ENCODE measurements at regions not wholly inside any gene's neighbourhood (a gene's known extent, or its start where the extent isn't known, plus 50 kb on each side); places are given as distances from the start of the nearest gene placed in this dataset.

DNA sequence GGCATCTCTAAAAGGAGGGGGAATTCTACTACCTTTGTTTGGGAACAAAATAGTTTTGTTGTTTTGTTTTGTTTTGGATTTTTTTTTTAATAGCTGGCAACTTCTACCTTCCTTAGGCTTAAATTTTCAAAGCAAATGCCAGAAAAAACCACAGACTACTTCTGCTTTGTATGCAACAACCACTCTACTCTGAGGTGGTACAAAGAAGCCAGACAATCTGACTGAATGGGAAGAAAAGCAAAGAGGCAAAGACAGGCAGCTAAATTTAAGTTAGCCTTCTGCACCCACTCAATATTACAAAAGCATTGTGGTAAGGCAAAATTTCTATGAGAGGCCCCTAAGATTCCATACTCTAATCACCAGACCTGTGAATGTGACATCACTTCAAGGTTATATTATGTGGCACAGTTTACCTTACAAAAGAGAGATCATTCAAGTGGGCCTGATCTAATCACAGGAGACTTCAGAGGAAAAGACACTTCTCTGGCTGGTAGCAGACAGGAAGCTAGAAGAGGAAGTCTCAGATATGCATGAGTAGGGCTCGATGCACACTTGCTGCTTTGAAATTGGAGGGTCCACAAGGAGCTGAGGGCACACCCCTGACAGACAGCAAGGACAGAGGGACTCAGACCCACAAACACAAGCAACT is 566.6 kb downstream of the RPS29 start:
- in situ Hi-C loops (cut with MboI; ENCODE audit: low sequenced_read_pairs in 4 of 4) (no loop called here), intact Hi-C loops (cut with DNase I; ENCODE audit: low total_unique reads) (loop anchor here (10.0 kb wide), 1 partner anchor 135 kb away; no protein-coding TSS in a partner anchor)
- Histone ChIP-seq H3K4me3 (no peak overlapping the region), H3K9me3 (no peaks in the 10 kb centered on the region), H3K27me3 (no peaks in the 10 kb centered on the region), H3K27ac (no peak overlapping the region), H3K36me3 (no peaks in the 10 kb centered on the region), H3K4me1 (no peaks in the 10 kb centered on the region)
- TF ChIP-seq POLR2A (IDR thresholded peaks at IDR 0.05) = no peak
- TF ChIP-seq CTCF (IDR thresholded peaks at IDR 0.05 in 4 of 5, conservative IDR thresholded peaks at IDR 0.05 in 1 of 5) = no peak
- no peak for DNase-seq
- no peak for ATAC-seq

DNA sequence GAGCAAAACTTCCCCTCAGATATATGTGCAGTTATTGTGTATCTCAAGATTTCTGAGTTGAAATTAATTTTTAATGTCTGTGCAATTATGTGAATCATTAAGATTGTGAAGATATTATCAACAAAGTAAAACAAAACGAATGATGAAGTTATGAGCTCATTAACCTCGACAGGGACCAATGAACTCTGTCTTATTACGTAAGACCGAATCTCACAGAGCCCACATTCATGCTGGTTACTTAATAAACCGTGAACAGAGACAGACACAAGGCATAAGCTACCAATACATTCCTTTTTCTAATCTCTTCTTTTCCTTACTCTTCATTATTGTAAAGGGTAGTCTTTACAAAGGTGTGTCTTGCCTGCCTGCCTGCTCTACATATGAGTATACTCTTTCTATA is 568.7 kb downstream of the RPS29 start:
- no peak overlapping the region for H3K4me3 ChIP-seq
- H3K36me3 ChIP-seq = no peaks in the 10 kb centered on the region
- H3K4me1 ChIP-seq = no peaks in the 10 kb centered on the region
- intact Hi-C loops (cut with DNase I; ENCODE audit: low total_unique reads) (no loop called here), in situ Hi-C loops (cut with MboI; ENCODE audit: low sequenced_read_pairs in 4 of 4) (no loop called here)
- DNase-seq = no peak
- no peaks in the 10 kb centered on the region for H3K27me3 ChIP-seq
- no peak for ATAC-seq
- no peak overlapping the region for H3K27ac ChIP-seq
- TF ChIP-seq POLR2A (IDR thresholded peaks at IDR 0.05) (no peak), CTCF (IDR thresholded peaks at IDR 0.05 in 4 of 5, conservative IDR thresholded peaks at IDR 0.05 in 1 of 5) (no peak)
- no peaks in the 10 kb centered on the region for H3K9me3 ChIP-seq

DNA sequence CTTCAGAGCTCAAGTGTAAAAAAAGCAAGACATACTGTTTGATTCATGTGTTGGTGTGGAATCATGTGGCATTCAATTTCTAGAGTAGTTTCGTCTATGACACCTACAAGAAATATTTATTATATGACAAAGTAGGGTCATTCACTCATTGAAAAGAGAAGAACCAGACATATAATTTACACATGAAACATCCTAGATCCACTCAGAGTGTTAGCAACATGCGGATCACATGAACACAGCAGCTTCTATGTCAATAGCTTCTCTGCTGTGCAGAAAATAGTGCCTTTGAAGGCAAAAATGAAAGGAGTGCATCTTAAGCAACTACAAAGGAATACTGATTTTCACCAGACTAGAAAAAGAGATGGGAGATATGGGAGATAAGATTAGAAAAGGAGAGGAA is 569.8 kb downstream of the RPS29 start:
- Histone ChIP-seq H3K36me3 (no peaks in the 10 kb centered on the region), H3K4me3 (no peak overlapping the region), H3K27ac (no peak overlapping the region), H3K4me1 (no peaks in the 10 kb centered on the region), H3K9me3 (no peaks in the 10 kb centered on the region), H3K27me3 (no peaks in the 10 kb centered on the region)
- intact Hi-C loops (cut with DNase I; ENCODE audit: low total_unique reads) = no loop called here
- no peak for ATAC-seq
- TF ChIP-seq CTCF (IDR thresholded peaks at IDR 0.05 in 4 of 5, conservative IDR thresholded peaks at IDR 0.05 in 1 of 5) (no peak), POLR2A (IDR thresholded peaks at IDR 0.05) (no peak)
- in situ Hi-C loops (cut with MboI; ENCODE audit: low sequenced_read_pairs in 4 of 4) = no loop called here
- no peak for DNase-seq

DNA sequence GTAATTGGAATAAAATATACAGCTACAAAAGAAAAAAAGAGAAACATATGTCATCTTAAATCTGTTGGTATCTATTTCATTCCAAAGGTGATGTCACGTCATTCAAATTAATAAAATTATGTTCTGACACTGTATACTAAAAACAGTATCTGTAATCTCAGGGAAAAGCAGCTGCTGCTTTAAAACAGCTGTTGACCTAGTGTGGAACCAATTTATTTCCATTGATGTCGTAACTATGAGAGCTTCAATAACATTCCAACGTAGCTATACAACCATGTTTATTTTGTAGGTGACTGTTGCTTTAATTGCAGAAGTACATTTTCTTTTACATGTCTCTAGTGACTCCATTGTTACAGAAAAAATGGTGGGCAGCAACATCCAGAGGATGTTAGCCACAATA is 571.7 kb downstream of the RPS29 start:
- no peak for DNase-seq

More for the DNA sequence above, 571.7 kb downstream of the RPS29 start:
- H3K27ac ChIP-seq = no peak overlapping the region
- TF ChIP-seq POLR2A (IDR thresholded peaks at IDR 0.05) (no peak), CTCF (IDR thresholded peaks at IDR 0.05 in 4 of 5, conservative IDR thresholded peaks at IDR 0.05 in 1 of 5) (no peak)
- no peak overlapping the region for H3K4me3 ChIP-seq
- in situ Hi-C loops (cut with MboI; ENCODE audit: low sequenced_read_pairs in 4 of 4) = no loop called here
- intact Hi-C loops (cut with DNase I; ENCODE audit: low total_unique reads) = no loop called here
- no peaks in the 10 kb centered on the region for H3K4me1 ChIP-seq
- H3K27me3 ChIP-seq = no peaks in the 10 kb centered on the region
- no peaks in the 10 kb centered on the region for H3K36me3 ChIP-seq
- no peaks in the 10 kb centered on the region for H3K9me3 ChIP-seq
- no peak for ATAC-seq

All from gastrocnemius medialis (tissue), 4 donors.